ENCODE measurements at regions not wholly inside any gene's neighbourhood (a gene's known extent, or its start where the extent isn't known, plus 50 kb on each side); places are given as distances from the start of the nearest gene placed in this dataset.

DNA sequence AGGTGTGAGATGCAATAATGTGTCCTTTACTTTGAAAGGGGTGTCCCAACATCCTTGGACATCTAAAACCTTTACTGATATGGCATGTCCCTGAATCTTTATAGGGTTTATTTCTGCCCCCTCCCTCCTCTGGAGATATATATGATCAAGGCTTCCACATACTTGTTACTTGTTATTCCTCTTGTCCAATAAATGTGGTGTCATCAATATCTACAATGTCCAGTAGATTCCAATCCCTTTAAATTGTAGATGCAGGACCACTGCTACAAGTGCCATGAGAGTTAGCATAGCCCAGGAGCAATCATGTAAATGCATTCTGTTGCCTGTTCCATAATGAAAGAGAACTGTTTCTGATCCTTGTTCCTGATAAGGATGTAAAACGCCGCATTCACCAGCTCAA lies 479.7 kb upstream of the MEIS1 start:
- TF ChIP-seq, protein P1, sequence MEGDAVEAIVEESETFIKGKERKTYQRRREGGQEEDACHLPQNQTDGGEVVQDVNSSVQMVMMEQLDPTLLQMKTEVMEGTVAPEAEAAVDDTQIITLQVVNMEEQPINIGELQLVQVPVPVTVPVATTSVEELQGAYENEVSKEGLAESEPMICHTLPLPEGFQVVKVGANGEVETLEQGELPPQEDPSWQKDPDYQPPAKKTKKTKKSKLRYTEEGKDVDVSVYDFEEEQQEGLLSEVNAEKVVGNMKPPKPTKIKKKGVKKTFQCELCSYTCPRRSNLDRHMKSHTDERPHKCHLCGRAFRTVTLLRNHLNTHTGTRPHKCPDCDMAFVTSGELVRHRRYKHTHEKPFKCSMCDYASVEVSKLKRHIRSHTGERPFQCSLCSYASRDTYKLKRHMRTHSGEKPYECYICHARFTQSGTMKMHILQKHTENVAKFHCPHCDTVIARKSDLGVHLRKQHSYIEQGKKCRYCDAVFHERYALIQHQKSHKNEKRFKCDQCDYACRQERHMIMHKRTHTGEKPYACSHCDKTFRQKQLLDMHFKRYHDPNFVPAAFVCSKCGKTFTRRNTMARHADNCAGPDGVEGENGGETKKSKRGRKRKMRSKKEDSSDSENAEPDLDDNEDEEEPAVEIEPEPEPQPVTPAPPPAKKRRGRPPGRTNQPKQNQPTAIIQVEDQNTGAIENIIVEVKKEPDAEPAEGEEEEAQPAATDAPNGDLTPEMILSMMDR (IDR thresholded peaks at IDR 0.05; ENCODE audit: low read depth, low read length, missing control alignments): no peak
- in situ Hi-C loops (cut with HindIII; ENCODE audit: low pct_ligation_motif_present, low sequenced_read_pairs): no loop called here
- no peak for DNase-seq

DNA sequence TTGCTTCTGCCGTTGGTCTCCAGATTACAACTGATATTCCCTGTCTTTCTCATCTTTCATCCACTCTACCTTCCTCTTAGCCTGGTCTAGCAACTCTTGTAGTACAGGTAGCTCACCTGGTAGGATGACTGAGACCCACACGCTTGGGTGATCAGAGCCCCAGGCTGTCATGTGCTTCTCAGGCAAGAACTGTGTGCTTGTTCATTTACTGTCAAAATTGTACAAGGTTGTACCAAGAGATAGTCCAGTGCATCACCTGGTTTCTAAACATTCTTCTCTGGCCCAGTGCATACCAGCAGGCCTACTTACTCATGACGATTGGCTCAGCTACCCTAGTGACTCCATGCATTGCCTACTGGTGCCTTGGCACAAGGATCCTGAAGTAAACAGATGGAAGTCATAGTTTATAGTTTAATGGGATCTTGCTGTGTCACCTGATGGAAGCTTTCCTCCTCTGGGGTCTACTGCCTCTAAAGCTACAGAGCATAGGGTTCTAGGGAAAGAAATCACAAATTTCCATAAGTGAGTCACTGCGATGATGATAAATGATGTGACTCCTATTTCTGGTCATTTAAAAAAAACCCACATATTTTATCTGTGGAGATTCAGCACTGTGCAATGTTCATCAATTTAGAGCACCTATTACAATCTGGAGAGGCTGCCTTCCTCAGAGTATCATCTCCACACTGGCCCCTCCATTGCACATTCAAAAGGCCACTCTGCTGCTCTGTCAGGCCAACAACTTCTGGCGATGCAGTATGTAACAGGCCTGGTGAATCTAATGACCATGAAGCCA lies 481.8 kb upstream of the MEIS1 start:
- DNase-seq: no peak
- Histone ChIP-seq H3K36me3 (replicated peaks) (no peaks in the 10 kb centered on the region), H3K27me3 (replicated peaks) (no peaks in the 10 kb centered on the region), H3K4me3 (ENCODE audit: low read depth, low read length) (no peak overlapping the region), H3K27ac (no peak overlapping the region)
- TF ChIP-seq, protein P1 (IDR thresholded peaks at IDR 0.05; ENCODE audit: low read depth, low read length, missing control alignments): no peak
- in situ Hi-C loops (cut with HindIII; ENCODE audit: low pct_ligation_motif_present, low sequenced_read_pairs): no loop called here

More for the DNA sequence above, 479.7 kb upstream of the MEIS1 start:
- Histone ChIP-seq H3K36me3 (replicated peaks) (no peaks in the 10 kb centered on the region), H3K4me3 (ENCODE audit: low read depth, low read length) (no peak overlapping the region), H3K27ac (no peak overlapping the region), H3K27me3 (replicated peaks) (no peaks in the 10 kb centered on the region)

DNA sequence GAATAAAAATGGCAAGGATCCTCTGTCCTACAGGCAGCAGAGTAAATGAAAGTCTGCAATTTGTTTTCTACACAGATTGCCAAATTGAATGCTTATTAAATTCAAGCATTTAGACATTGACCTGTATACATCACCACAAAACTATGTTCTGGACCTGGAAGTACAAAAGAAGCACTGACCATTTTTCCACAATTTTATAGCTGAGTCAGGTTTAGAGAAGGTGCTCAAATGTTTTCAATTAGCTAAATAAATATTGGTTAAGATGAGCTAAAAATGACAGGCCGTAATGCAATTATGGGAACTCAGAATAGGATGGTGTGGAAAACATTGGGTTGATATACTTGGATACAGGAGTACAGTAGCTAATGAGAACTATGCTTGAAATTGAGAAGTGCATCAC lies 490.7 kb upstream of the MEIS1 start:
- in situ Hi-C loops (cut with HindIII; ENCODE audit: low pct_ligation_motif_present, low sequenced_read_pairs): no loop called here
- DNase-seq: no peak
- Histone ChIP-seq H3K27ac (no peak overlapping the region), H3K27me3 (replicated peaks) (no peaks in the 10 kb centered on the region), H3K36me3 (replicated peaks) (no peaks in the 10 kb centered on the region), H3K4me3 (ENCODE audit: low read depth, low read length) (no peak overlapping the region)
- TF ChIP-seq, protein P1 (IDR thresholded peaks at IDR 0.05; ENCODE audit: low read depth, low read length, missing control alignments): no peak

DNA sequence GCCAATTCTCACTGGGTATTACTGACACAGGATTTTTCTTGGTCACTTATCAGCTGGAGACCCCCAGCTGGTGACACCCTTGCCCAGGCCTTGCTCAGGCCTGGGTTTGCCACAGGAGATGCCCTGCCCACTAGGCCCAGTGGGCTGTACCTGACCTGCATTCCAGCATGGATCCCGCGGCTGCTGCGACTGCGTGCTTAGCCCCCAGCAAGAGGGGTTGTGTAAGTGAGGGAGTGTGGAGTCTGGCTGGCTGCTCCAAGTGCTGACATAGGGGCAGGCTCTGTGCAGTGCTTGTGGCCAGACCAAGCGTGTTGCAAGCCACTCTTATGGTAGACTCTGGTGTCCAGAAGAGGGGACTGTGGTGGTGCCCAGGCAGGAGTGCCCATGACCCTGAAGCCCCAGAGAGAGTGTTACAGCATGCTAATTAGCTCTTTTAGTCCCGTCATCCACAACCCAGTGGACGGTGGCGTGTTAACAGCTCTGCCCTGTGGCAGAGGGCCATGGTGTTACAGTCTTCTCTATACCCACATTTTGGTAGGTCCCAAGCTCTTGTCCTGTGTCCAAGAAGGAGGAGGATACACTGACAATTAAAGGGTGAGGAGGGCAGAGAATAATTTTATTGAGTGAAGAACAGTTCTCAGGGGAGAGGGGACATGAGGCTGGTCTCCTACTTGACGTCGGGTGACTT lies 491.7 kb upstream of the MEIS1 start:
- Histone ChIP-seq H3K27ac (no peak overlapping the region), H3K36me3 (replicated peaks) (no peaks in the 10 kb centered on the region), H3K27me3 (replicated peaks) (no peaks in the 10 kb centered on the region), H3K4me3 (ENCODE audit: low read depth, low read length) (no peak overlapping the region)
- in situ Hi-C loops (cut with HindIII; ENCODE audit: low pct_ligation_motif_present, low sequenced_read_pairs): no loop called here
- DNase-seq: no peak
- TF ChIP-seq, protein P1 (IDR thresholded peaks at IDR 0.05; ENCODE audit: low read depth, low read length, missing control alignments): no peak

DNA sequence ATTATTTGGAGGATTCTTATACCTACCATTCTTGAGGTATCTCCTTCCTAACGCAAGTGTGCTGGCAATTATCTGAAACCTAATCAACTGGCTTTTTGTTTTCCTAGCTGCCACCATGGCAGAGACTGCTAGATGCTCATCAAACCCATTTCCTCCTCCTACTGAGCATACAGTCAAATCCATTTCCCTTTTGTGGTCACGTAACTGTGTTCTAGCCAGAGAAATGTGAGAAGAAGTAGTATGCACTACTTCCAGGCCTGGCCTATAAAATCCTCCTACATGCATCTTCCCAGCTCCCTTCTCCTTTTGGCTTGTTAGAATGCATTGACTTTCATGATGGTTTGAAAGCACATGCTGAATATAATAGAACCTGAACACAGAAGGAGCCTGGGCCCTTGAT lies 494.1 kb upstream of the MEIS1 start:
- Histone ChIP-seq H3K27ac (no peak overlapping the region), H3K27me3 (replicated peaks) (no peaks in the 10 kb centered on the region), H3K36me3 (replicated peaks) (no peaks in the 10 kb centered on the region), H3K4me3 (ENCODE audit: low read depth, low read length) (no peak overlapping the region)
- TF ChIP-seq, protein P1 (IDR thresholded peaks at IDR 0.05; ENCODE audit: low read depth, low read length, missing control alignments): no peak
- in situ Hi-C loops (cut with HindIII; ENCODE audit: low pct_ligation_motif_present, low sequenced_read_pairs): no loop called here
- DNase-seq: no peak
